HFFc6 (cell line): ENCODE measurements at regions not wholly inside any gene's neighbourhood (a gene's known extent, or its start where the extent isn't known, plus 50 kb on each side); places are given as distances from the start of the nearest gene placed in this dataset.
"Not testable (repeated sequence)": the region's sequence is repeated elsewhere in the genome, so short reads cannot be mapped to it uniquely, and the experiment has no call there.

Source experiments
- DNase-seq: peaks from one replicate; pipeline ENCODE4 v3.0.0-alpha.2; 2018
- H3K27ac Mint-ChIP-seq: 2 replicates; pipeline ENCODE4 v1.8.0; 2020; ENCODE audit warnings: mild to moderate bottlenecking, mixed read lengths
- H3K27me3 Mint-ChIP-seq: 2 replicates; pipeline ENCODE4 v1.8.0; 2021; ENCODE audit warnings: mild to moderate bottlenecking, moderate library complexity, mixed read lengths; ENCODE audit not compliant: insufficient read depth
- H3K36me3 Mint-ChIP-seq: 2 replicates; pipeline ENCODE4 v1.8.0; 2021; ENCODE audit warnings: low read depth, mixed read lengths
- H3K4me1 Mint-ChIP-seq: 2 replicates; pipeline ENCODE4 v1.8.0; 2020; ENCODE audit warnings: low read depth, mixed read lengths
- H3K4me3 Mint-ChIP-seq: 2 replicates; pipeline ENCODE4 v1.8.0; 2020; ENCODE audit warnings: mild to moderate bottlenecking, moderate library complexity, mixed read lengths
- H3K9me3 Mint-ChIP-seq: 2 replicates; pipeline ENCODE4 v1.8.0; 2020; ENCODE audit warnings: mild to moderate bottlenecking, mixed read lengths
- TF ChIP-seq, protein P1 (sequence below): fragments of 200-600 bp; sonication (generic); IDR thresholded peaks from 2 replicates; pipeline ENCODE4 v1.5.0; 2021; ENCODE audit warnings: antibody characterized with exemption, mild to moderate bottlenecking

DNA sequence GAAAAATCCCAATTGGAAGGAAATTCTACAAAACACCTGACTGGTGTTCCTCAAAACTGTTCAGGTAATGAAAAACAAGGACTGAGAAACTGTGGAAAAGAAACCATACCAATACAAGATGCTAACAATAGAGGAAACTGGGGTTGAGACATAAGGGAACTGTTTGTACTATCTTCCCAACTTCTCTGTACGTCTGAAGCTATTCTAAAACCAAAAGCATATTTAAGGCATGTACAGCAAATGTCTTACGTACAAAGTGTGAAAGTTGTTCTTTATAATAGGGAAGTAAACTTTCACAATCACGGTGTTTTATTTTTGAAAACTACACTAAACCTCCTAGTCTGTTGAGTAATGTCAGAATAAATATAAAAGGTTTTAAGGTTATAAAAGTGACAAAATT is 776.1 kb upstream of the RAB6C start:
- Mint-ChIP-seq H3K27ac (no peak overlapping the region), H3K4me3 (no peak overlapping the region), H3K27me3 (no peaks in the 10 kb centered on the region; the same call in 1 of the 2 replicates), H3K36me3 (0 out of 2 replicates have a peak, but pooled peaks cover 4% of the 10 kb centered on the region), H3K4me1 (no peaks in the 10 kb centered on the region), H3K9me3 (peaks cover 22% of the 10 kb centered on the region)
- TF ChIP-seq, protein P1, sequence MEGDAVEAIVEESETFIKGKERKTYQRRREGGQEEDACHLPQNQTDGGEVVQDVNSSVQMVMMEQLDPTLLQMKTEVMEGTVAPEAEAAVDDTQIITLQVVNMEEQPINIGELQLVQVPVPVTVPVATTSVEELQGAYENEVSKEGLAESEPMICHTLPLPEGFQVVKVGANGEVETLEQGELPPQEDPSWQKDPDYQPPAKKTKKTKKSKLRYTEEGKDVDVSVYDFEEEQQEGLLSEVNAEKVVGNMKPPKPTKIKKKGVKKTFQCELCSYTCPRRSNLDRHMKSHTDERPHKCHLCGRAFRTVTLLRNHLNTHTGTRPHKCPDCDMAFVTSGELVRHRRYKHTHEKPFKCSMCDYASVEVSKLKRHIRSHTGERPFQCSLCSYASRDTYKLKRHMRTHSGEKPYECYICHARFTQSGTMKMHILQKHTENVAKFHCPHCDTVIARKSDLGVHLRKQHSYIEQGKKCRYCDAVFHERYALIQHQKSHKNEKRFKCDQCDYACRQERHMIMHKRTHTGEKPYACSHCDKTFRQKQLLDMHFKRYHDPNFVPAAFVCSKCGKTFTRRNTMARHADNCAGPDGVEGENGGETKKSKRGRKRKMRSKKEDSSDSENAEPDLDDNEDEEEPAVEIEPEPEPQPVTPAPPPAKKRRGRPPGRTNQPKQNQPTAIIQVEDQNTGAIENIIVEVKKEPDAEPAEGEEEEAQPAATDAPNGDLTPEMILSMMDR, result no peak
- no peak for DNase-seq

DNA sequence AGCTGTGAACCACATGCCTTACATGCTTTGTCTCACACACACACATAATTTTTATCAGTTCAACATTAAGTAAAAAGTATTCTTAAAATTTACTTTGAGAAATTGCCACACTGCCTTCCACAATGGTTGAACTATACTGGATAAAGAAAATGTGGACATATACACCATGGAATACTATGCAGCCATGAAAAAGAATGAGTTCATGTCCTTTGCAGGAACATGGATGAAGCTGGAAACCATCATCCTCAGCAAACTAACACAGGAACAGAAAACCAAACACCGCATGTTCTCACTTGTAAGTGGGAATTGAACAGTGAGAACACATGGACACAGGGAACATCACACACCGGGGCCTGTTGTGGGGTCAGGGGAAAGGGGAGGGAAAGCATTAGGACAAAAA is 774.9 kb upstream of the RAB6C start:
- not testable (repeated sequence) for H3K27me3 Mint-ChIP-seq, H3K27ac Mint-ChIP-seq, H3K36me3 Mint-ChIP-seq, H3K4me3 Mint-ChIP-seq, H3K4me1 Mint-ChIP-seq, DNase-seq
- peaks cover 30% of the 10 kb centered on the region for H3K9me3 Mint-ChIP-seq

DNA sequence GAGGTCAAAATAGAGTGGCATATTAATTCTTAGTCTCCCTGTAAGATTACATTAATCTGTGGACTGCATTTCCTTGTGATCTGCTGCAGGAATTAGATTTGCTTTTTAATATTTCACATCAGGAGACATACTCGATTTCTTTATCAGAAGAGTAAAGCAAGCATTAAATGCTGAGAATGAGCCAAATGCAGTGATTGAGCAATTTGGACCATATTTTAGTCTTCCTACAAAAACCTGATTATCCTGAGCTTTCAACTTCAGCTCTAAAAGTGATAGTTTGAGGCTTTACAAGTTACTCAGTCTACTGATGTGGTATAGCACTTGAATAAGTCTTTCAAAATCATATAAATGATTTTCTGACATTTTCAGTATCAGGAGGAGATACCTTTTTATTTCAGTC is 774.3 kb upstream of the RAB6C start:
- no peaks in the 10 kb centered on the region for H3K4me1 Mint-ChIP-seq
- 0 out of 2 replicates have a peak, but pooled peaks cover 4% of the 10 kb centered on the region for H3K36me3 Mint-ChIP-seq
- no peak overlapping the region for H3K4me3 Mint-ChIP-seq
- no peaks in the 10 kb centered on the region; the same call in 1 of the 2 replicates for H3K27me3 Mint-ChIP-seq
- TF ChIP-seq, protein P1, result no peak
- H3K27ac Mint-ChIP-seq, result no peak overlapping the region
- no peak for DNase-seq
- H3K9me3 Mint-ChIP-seq, result peaks cover 33% of the 10 kb centered on the region

DNA sequence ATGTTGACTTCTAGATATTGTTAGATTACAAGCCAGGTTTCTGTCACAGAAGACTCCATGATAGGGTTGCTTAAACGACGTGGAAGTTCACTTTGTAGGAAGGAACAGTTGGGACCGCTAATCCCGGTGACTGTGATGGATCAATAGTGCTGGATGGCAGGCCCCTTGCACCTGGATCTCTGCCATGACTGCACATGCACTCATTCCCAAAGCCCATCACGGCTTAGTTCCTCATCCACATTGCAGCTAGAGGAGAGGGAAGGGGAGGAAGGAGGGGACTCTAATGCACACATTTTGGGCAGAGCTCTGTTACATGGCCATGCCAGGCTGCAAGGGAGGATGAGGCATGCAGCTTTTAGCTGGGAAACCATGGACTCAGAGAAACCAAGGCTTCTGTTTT is 773.7 kb upstream of the RAB6C start:
- H3K27ac Mint-ChIP-seq, result no peak overlapping the region
- H3K27me3 Mint-ChIP-seq, result no peaks in the 10 kb centered on the region; the same call in 1 of the 2 replicates
- no peak overlapping the region for H3K4me3 Mint-ChIP-seq
- no peak for DNase-seq
- 0 out of 2 replicates have a peak, but pooled peaks cover 4% of the 10 kb centered on the region for H3K36me3 Mint-ChIP-seq
- peaks cover 35% of the 10 kb centered on the region for H3K9me3 Mint-ChIP-seq
- TF ChIP-seq, protein P1, result no peak
- no peaks in the 10 kb centered on the region for H3K4me1 Mint-ChIP-seq

DNA sequence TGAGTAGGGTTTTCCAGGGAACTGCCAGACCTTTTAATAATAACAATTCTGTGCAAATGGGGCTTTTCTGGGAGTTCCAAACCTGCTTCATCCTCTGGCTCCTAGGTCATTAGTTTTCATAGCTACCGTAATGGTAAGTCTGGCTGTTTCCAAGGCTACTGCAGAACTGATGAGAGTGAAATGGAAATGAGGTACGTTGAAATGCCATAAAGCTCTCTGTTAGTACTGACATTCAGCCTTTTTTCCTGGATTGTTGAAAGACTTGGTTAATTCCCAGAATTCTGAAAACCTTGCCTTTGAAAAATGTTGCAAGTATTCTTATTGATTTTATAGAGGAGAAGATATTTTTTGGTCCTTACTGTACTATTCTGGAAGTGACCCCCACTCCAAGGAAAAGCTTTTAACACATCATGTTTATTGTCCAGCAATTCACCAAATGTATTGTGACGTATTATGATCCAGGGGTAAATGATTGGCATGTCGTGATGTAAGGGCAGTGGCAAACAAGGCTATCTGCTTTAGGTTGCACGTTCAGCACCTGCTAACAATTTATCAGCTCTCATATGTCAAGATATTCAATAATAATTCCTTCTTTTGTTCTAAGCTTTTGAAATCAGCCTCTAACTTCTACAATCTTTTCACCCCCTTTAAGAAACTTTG is 767.0 kb upstream of the RAB6C start:
- Mint-ChIP-seq H3K4me3 (no peak overlapping the region), H3K36me3 (no peaks in the 10 kb centered on the region), H3K27me3 (no peaks in the 10 kb centered on the region), H3K4me1 (no peaks in the 10 kb centered on the region), H3K9me3 (peaks cover 42% of the 10 kb centered on the region), H3K27ac (no peak overlapping the region)
- TF ChIP-seq, protein P1, result no peak
- no peak for DNase-seq

DNA sequence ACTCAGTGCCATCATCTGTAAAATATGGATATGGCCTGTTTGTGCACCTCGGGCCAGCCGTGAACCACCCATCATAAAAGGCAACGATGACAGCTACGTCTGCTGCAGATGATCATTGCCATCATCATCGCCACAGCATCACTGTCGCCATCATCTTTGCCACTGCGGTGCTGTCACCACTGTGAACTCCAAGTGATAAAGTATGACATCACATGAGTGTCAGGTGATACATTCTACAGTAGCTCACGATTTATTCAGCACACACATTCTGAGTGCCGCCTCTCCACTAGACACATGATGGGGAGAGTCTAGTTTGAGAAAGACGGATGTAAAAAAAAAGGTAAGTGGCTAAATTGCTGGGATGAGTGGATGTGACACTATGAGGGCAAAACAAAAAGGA is 755.4 kb upstream of the RAB6C start:
- H3K27me3 Mint-ChIP-seq, result no peaks in the 10 kb centered on the region; the same call in 1 of the 2 replicates
- no peak for DNase-seq
- H3K27ac Mint-ChIP-seq, result no peak overlapping the region
- peaks cover 44% of the 10 kb centered on the region for H3K9me3 Mint-ChIP-seq
- no peaks in the 10 kb centered on the region for H3K4me1 Mint-ChIP-seq
- no peak overlapping the region for H3K4me3 Mint-ChIP-seq
- H3K36me3 Mint-ChIP-seq, result no peaks in the 10 kb centered on the region
- TF ChIP-seq, protein P1, result no peak
